B cell (primary cell): ENCODE measurements at regions not wholly inside any gene's neighbourhood (a gene's known extent, or its start where the extent isn't known, plus 50 kb on each side); places are given as distances from the start of the nearest gene placed in this dataset.

Experiments used
- ATAC-seq: fragments of 200-7000 bp; cut with Tn5 transposase; one replicate; pipeline ENCODE4 v1.10.0; 2021; ENCODE audit warnings: low read depth, mild to moderate bottlenecking, moderate number of reproducible peaks, moderate library complexity
- CTCF ChIA-PET: fragments of 350-600 bp; sonication (Branson Sonifier 250); formaldehyde crosslinking; loops from one replicate; lab custom pipeline; 2021; ENCODE audit warnings: antibody characterized with exemption, inconsistent platforms; lab: Charles Lee
- POLR2A ChIA-PET: fragments of 350-600 bp; sonication (Branson Sonifier 250); formaldehyde crosslinking; loops from one replicate; lab custom pipeline; 2021; ENCODE audit warnings: antibody characterized with exemption; lab: Charles Lee
- DNase-seq: peaks from one replicate; pipeline ENCODE4 v3.0.0; 2013
- H2AFZ ChIP-seq: 2 replicates; pipeline ENCODE4 v1.6.1; 2012; ENCODE audit warnings: mild to moderate bottlenecking, low read depth, low read length; ENCODE audit not compliant: insufficient read depth, poor library complexity, severe bottlenecking
- H3K27ac ChIP-seq, 2 donors: 1 replicate in 1 of 2; 2 replicates in 1 of 2; pipeline ENCODE4 v1.5.1; 2012 to 2013; ENCODE audit warnings: low read length in 2 of 2, mild to moderate bottlenecking in 2 of 2, moderate library complexity in 1 of 2
- H3K27me3 ChIP-seq, 4 experiments: fragments of 200-600 bp in 1 of 4; sonication (generic) in 1 of 4; replicated peaks in 1 of 4; 1 replicate in 2 of 4; 2 replicates in 2 of 4; pipeline versions ENCODE4 v1.6.1 to v1.7.0; 2013 to 2016; ENCODE audit warnings: low read length in 3 of 4, mild to moderate bottlenecking in 2 of 4, mixed read lengths in 1 of 4, moderate library complexity in 1 of 4; ENCODE audit not compliant: insufficient read depth in 4 of 4, control insufficient read depth in 3 of 4; ENCODE audit errors: control extremely low read depth in 1 of 4
- H3K36me3 ChIP-seq, 2 experiments: replicated peaks in 1 of 2; 1 replicate in 1 of 2; 2 replicates in 1 of 2; pipeline versions ENCODE4 v1.6.1 to v1.7.1; 2013; ENCODE audit warnings: low read length in 1 of 2; ENCODE audit not compliant: insufficient read depth in 2 of 2, control insufficient read depth in 1 of 2; ENCODE audit errors: control extremely low read depth in 1 of 2, extremely low read depth in 1 of 2
- H3K4me1 ChIP-seq, 2 donors: fragments of 200-600 bp in 1 of 2; sonication (generic) in 1 of 2; 1 replicate in 1 of 2; 2 replicates in 1 of 2; pipeline versions ENCODE4 v1.5.1 to v1.6.1; 2013 to 2017; ENCODE audit warnings: low read length in 2 of 2; ENCODE audit not compliant: control insufficient read depth in 2 of 2, insufficient read depth in 2 of 2
- H3K4me2 ChIP-seq: replicated peaks from 2 replicates; pipeline ENCODE3; 2012; ENCODE audit warnings: mild to moderate bottlenecking, low read depth, low read length; ENCODE audit not compliant: poor library complexity, severe bottlenecking
- H3K4me3 ChIP-seq, 5 experiments: fragments of 200-600 bp in 1 of 5; sonication (generic) in 1 of 5; 1 replicate in 3 of 5; 2 replicates in 2 of 5; pipeline versions ENCODE4 v1.5.1 to v1.7.0; 2011 to 2016; ENCODE audit warnings: low read length in 4 of 5, mild to moderate bottlenecking in 4 of 5, low read depth in 2 of 5, control low read depth in 1 of 5, moderate library complexity in 1 of 5; ENCODE audit not compliant: insufficient read depth in 1 of 5; ENCODE audit errors: control extremely low read depth in 1 of 5, extremely low read depth in 1 of 5
- H3K79me2 ChIP-seq: fragments of 200-600 bp; sonication (generic); one replicate; pipeline ENCODE4 v1.6.0; 2016; ENCODE audit warnings: low read length; ENCODE audit not compliant: control insufficient read depth, insufficient read depth
- H3K9ac ChIP-seq: fragments of 200-600 bp; sonication (generic); 2 replicates; pipeline ENCODE4 v1.6.1; 2017; ENCODE audit warnings: mild to moderate bottlenecking, low read length, moderate library complexity
- H3K9me3 ChIP-seq, 3 donors: one replicate each; pipeline versions ENCODE4 v1.6.1 to v1.7.1; 2013; ENCODE audit warnings: low read length in 2 of 3; ENCODE audit not compliant: control insufficient read depth in 2 of 3, insufficient read depth in 1 of 3; ENCODE audit errors: control extremely low read depth in 1 of 3
- H4K20me1 ChIP-seq: 2 replicates; pipeline ENCODE4 v1.6.0; 2012; ENCODE audit warnings: mild to moderate bottlenecking, low read length; ENCODE audit not compliant: insufficient read depth, control insufficient read depth, poor library complexity, severe bottlenecking
- H3K27ac Mint-ChIP-seq: one replicate; pipeline ENCODE4 v1.8.0; 2021; ENCODE audit warnings: mixed read lengths
- H3K27me3 Mint-ChIP-seq: one replicate; pipeline ENCODE4 v1.8.0; 2021; ENCODE audit warnings: mixed read lengths
- H3K4me1 Mint-ChIP-seq: one replicate; pipeline ENCODE4 v1.8.0; 2021; ENCODE audit warnings: mixed read lengths
- H3K4me3 Mint-ChIP-seq: one replicate; pipeline ENCODE4 v1.8.0; 2021; ENCODE audit warnings: mixed read lengths
- H3K9me3 Mint-ChIP-seq: one replicate; pipeline ENCODE4 v1.8.0; 2022; ENCODE audit warnings: mixed read lengths; ENCODE audit not compliant: insufficient read depth
- EZH2 ChIP-seq: IDR thresholded peaks from 2 replicates; pipeline ENCODE4 v1.6.1; 2012; ENCODE audit warnings: borderline replicate concordance, low read depth, mild to moderate bottlenecking, moderate library complexity, low read length; ENCODE audit not compliant: insufficient read depth, poor library complexity, severe bottlenecking
- WGBS: methylation state at CpG from one replicate; pipeline ENCODE4 v1.1.5; 2013; ENCODE audit warnings: missing lambda C conversion rate; ENCODE audit not compliant: insufficient coverage; 5-methylcytosine and 5-hydroxymethylcytosine counted together
- intact Hi-C: fragments of 100-400 bp; cut with micrococcal nuclease; formaldehyde crosslinking; loops from one replicate; pipeline ENCODE4 v1.10.0; 2022
- TF ChIP-seq, protein P1 (sequence below): fragments of 200-600 bp; IDR thresholded peaks from one replicate; pipeline ENCODE4 v1.8.0; 2022; ENCODE audit warnings: antibody characterized with exemption, mild to moderate bottlenecking

DNA sequence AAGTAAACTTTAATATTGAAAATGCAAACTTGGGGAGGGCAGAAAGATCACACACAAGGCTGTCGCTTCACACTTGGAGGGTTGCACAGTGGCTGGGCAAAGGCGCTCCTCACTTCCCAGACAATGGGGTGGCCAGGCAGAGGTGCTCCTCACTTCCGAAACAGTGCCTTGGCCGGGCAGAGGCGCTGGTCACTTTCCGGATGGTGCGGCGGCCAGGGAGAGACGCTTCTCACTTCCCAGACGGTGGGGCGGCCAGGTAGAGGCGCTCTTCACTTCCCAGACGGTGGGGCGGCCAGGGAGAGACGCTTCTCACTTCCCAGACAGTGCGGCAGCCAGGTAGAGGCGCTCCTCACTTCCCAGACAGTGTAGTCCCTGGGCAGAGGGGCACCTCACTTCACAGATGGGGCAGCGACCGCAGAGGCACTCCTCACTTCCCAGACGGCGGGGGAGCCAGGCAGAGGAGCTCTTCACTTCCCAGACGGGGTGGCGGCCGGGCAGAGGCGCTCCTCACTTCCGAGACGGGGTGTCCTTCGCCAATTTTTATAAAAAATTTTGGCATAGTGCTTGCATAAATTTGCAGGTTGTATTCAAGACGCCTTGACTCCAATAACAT, 140.8 kb upstream of the PZP start:
- intact Hi-C loops = no loop called here
- H2AFZ ChIP-seq = no peak overlapping the region

More for the DNA sequence above, 140.8 kb upstream of the PZP start:
- peaks cover 2% of the 10 kb centered on the region for H3K9me3 Mint-ChIP-seq
- no peaks in the 10 kb centered on the region for H3K4me1 Mint-ChIP-seq
- WGBS = 94% methylated on average over 19 of the region's 29 CpGs
- H4K20me1 ChIP-seq = no peaks in the 10 kb centered on the region
- no peaks in the 10 kb centered on the region for H3K79me2 ChIP-seq
- no peak overlapping the region for H3K4me2 ChIP-seq
- no peak overlapping the region for H3K4me3 Mint-ChIP-seq
- H3K9ac ChIP-seq = no peak overlapping the region
- no peak overlapping the region for H3K4me3 ChIP-seq
- no peaks in the 10 kb centered on the region for H3K36me3 ChIP-seq
- H3K4me1 ChIP-seq = no peaks in the 10 kb centered on the region
- no peak overlapping the region for H3K27ac ChIP-seq
- DNase-seq (no peak), ATAC-seq (no peak)
- H3K27ac Mint-ChIP-seq = no peak overlapping the region
- no peak for TF ChIP-seq EZH2
- TF ChIP-seq, protein P1, sequence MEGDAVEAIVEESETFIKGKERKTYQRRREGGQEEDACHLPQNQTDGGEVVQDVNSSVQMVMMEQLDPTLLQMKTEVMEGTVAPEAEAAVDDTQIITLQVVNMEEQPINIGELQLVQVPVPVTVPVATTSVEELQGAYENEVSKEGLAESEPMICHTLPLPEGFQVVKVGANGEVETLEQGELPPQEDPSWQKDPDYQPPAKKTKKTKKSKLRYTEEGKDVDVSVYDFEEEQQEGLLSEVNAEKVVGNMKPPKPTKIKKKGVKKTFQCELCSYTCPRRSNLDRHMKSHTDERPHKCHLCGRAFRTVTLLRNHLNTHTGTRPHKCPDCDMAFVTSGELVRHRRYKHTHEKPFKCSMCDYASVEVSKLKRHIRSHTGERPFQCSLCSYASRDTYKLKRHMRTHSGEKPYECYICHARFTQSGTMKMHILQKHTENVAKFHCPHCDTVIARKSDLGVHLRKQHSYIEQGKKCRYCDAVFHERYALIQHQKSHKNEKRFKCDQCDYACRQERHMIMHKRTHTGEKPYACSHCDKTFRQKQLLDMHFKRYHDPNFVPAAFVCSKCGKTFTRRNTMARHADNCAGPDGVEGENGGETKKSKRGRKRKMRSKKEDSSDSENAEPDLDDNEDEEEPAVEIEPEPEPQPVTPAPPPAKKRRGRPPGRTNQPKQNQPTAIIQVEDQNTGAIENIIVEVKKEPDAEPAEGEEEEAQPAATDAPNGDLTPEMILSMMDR = no peak
- peaks cover 0 to 24% (median 13%) of the 10 kb centered on the region in 3 donors for H3K9me3 ChIP-seq
- CTCF ChIA-PET = no interaction called here
- H3K27me3 Mint-ChIP-seq = no peaks in the 10 kb centered on the region
- H3K27me3 ChIP-seq = no peaks in the 10 kb centered on the region
- POLR2A ChIA-PET = no interaction called here
